ENCODE measurements at regions not wholly inside any gene's neighbourhood (a gene's known extent, or its start where the extent isn't known, plus 50 kb on each side); places are given as distances from the start of the nearest gene placed in this dataset.

GRCh38 chr16:60478810-60479209 lies 1557.4 kb downstream of the CDH8 start:
- TF ChIP-seq CTCF (IDR thresholded peaks at IDR 0.05) (no peak), POLR2A (IDR thresholded peaks at IDR 0.05) (no peak), EP300 (IDR thresholded peaks at IDR 0.05) (no peak)
